ENCODE measurements at regions not wholly inside any gene's neighbourhood (a gene's known extent, or its start where the extent isn't known, plus 50 kb on each side); places are given as distances from the start of the nearest gene placed in this dataset.

DNA sequence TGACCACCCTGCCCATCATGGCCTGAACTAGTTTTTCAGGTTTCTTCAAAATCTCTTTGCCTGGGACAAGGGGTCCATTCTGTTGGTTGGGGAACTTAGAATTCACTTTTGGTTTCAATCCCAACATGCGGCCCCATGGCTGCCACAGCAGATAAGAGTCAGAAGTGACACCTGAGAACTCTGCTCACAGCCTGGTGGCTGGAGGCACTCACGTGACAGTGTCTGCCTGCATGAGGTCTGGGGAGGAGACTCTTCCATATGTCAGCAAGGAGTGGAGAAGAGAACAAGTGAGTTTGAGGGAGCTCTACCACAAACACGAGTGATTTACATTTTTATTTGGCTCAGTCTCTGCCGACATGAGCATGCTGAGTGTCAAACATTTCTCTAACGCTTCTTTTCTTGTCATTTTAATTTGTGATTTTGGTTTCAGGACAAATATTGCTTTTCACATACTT, 370.4 kb downstream of the TNS3 start:
- Histone ChIP-seq H3K4me3 (no peak overlapping the region), H3K9me3 (peaks cover 0 to 7% (median 3%) of the 10 kb centered on the region in 11 donors), H3K27me3 (peaks cover 0 to 3% (median 0%) of the 10 kb centered on the region in 7 donors), H3K27ac (no peak overlapping the region), H3K36me3 (no peaks in the 10 kb centered on the region), H3K4me1 (peaks cover 0 to 7% (median 0%) of the 10 kb centered on the region in 9 donors)
- 51 to 52% methylated on average over 5 of the region's 5 CpGs for WGBS, 2 donors
- ATAC-seq = no peak
- intact Hi-C loops (cut with DNase I) = no loop called here
- no peak for DNase-seq
- TF ChIP-seq, protein P1, sequence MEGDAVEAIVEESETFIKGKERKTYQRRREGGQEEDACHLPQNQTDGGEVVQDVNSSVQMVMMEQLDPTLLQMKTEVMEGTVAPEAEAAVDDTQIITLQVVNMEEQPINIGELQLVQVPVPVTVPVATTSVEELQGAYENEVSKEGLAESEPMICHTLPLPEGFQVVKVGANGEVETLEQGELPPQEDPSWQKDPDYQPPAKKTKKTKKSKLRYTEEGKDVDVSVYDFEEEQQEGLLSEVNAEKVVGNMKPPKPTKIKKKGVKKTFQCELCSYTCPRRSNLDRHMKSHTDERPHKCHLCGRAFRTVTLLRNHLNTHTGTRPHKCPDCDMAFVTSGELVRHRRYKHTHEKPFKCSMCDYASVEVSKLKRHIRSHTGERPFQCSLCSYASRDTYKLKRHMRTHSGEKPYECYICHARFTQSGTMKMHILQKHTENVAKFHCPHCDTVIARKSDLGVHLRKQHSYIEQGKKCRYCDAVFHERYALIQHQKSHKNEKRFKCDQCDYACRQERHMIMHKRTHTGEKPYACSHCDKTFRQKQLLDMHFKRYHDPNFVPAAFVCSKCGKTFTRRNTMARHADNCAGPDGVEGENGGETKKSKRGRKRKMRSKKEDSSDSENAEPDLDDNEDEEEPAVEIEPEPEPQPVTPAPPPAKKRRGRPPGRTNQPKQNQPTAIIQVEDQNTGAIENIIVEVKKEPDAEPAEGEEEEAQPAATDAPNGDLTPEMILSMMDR (IDR thresholded peaks at IDR 0.05) = no peak

DNA sequence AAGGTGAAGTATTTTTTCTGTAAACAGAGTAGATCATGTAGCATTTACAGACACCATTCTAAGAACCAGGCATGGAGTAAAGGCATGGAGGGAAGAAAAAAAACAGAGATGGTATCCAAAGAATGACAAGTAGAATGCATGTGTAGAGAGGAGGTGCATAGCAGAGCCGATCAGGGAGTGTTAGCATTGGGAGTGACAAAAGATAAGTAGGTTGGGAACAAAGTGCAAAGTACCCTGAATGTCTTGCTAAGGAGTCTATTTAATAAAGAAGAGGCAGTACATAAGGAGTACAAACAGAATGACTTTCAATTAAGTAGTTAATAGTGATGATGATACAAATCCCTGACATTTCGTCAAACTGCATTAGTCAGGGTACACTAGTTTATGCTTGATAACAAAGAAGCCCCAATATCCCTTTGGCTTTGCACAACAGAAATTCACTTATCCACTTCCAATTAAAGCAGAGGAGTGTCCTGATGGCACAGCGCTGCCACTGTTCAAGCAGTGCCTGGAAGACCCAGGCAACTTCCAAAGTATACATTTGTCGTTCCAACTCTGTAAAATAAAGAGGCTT, 371.5 kb downstream of the TNS3 start:
- Histone ChIP-seq H3K36me3 (no peaks in the 10 kb centered on the region), H3K4me1 (peaks cover 0 to 6% (median 0%) of the 10 kb centered on the region in 9 donors), H3K9me3 (peaks cover 0 to 7% (median 3%) of the 10 kb centered on the region in 11 donors), H3K27me3 (peaks cover 0 to 3% (median 0%) of the 10 kb centered on the region in 7 donors), H3K4me3 (no peak overlapping the region), H3K27ac (no peak overlapping the region)
- DNase-seq (no peak), ATAC-seq (no peak)
- TF ChIP-seq, protein P1 (IDR thresholded peaks at IDR 0.05) = no peak
- intact Hi-C loops (cut with DNase I) = no loop called here
- 60 to 64% methylated on average over 4 of the region's 4 CpGs for WGBS, 2 donors

DNA sequence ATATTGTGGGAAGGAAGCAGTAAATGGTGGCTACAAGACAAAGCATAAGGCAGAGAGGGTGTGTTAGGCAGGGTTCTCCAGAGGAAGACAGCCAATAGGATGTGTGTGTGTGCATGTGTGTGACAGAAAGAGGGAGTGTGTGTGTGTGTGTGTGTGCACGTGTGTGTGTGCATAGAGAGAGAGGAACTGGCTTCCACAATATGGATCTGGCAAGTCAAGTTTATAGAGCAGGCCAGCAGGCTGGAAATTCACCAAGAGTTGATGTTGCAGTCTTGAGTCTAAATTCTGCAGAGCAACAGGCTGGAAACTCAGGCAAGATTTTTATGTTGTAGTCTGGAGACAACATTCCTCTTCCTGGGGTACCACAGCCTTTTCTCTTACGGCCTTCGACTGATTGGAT, 374.0 kb downstream of the TNS3 start:
- Histone ChIP-seq H3K9me3 (peaks cover 0 to 7% (median 3%) of the 10 kb centered on the region in 11 donors), H3K27ac (no peak overlapping the region), H3K27me3 (peaks cover 0 to under 1% (median 0%) of the 10 kb centered on the region in 7 donors), H3K4me3 (no peak overlapping the region), H3K4me1 (no peaks in the 10 kb centered on the region), H3K36me3 (no peaks in the 10 kb centered on the region)
- ATAC-seq = no peak
- TF ChIP-seq, protein P1 (IDR thresholded peaks at IDR 0.05) = no peak
- no peak for DNase-seq
- 78 to 87% methylated on average over 3 of the region's 3 CpGs for WGBS, 2 donors
- intact Hi-C loops (cut with DNase I) = no loop called here

- H3K9me3 ChIP-seq = peaks cover 0 to 2% (median 0%) of the 10 kb centered on the region in 11 donors
- no peak overlapping the region for H3K27ac ChIP-seq
- ATAC-seq (no peak), DNase-seq (no peak)
- intact Hi-C loops (cut with DNase I) = no loop called here
- WGBS, 2 donors = 70 to 75% methylated on average over 2 of the region's 2 CpGs
- H3K27me3 ChIP-seq = no peaks in the 10 kb centered on the region
- H3K4me3 ChIP-seq = no peak overlapping the region
- no peaks in the 10 kb centered on the region for H3K4me1 ChIP-seq
- H3K36me3 ChIP-seq = no peaks in the 10 kb centered on the region
- TF ChIP-seq, protein P1 (IDR thresholded peaks at IDR 0.05) = no peak
Observed at GRCh38 chr7:47204709-47205108, 377.2 kb downstream of the TNS3 start.
